Activated CD8-positive, alpha-beta T cell treated with anti-CD3 and anti-CD28 coated beads for 36 hours (primary cell): ENCODE measurements at regions not wholly inside any gene's neighbourhood (a gene's known extent, or its start where the extent isn't known, plus 50 kb on each side); places are given as distances from the start of the nearest gene placed in this dataset.

Experiments used
- ATAC-seq: fragments of 200-7000 bp; cut with Tn5 transposase; one replicate; pipeline ENCODE4 v1.10.0; 2021; ENCODE audit warnings: mild to moderate bottlenecking, moderate library complexity
- CTCF ChIA-PET: fragments of 350-600 bp; sonication (Branson Sonifier 250); formaldehyde crosslinking; loops from one replicate; lab custom pipeline; 2021; ENCODE audit warnings: antibody characterized with exemption; lab: Charles Lee
- POLR2A ChIA-PET: fragments of 350-600 bp; sonication (Branson Sonifier 250); formaldehyde crosslinking; loops from one replicate; lab custom pipeline; 2021; ENCODE audit warnings: antibody characterized with exemption; lab: Charles Lee
- DNase-seq: peaks from one replicate; pipeline ENCODE4 v3.0.0-alpha.2; 2020
- H3K27ac Mint-ChIP-seq: one replicate; pipeline ENCODE4 v1.8.0; 2021; ENCODE audit warnings: mild to moderate bottlenecking, mixed read lengths
- H3K27me3 Mint-ChIP-seq: one replicate; pipeline ENCODE4 v1.8.0; 2021; ENCODE audit warnings: mixed read lengths
- H3K36me3 Mint-ChIP-seq: one replicate; pipeline ENCODE4 v1.8.0; 2021; ENCODE audit warnings: low read depth, mixed read lengths
- H3K4me1 Mint-ChIP-seq: one replicate; pipeline ENCODE4 v1.8.0; 2021; ENCODE audit warnings: low read depth, mixed read lengths
- H3K4me3 Mint-ChIP-seq: one replicate; pipeline ENCODE4 v1.8.0; 2021; ENCODE audit warnings: mild to moderate bottlenecking, moderate library complexity, mixed read lengths
- H3K9me3 Mint-ChIP-seq: one replicate; pipeline ENCODE4 v1.8.0; 2021; ENCODE audit warnings: mixed read lengths
- intact Hi-C: fragments of 100-400 bp; cut with micrococcal nuclease; formaldehyde crosslinking; loops from one replicate; pipeline ENCODE4 v1.10.0; 2022
- TF ChIP-seq, protein P1 (sequence below): fragments of 200-600 bp; IDR thresholded peaks from one replicate; pipeline ENCODE4 v1.8.0; 2022; ENCODE audit warnings: antibody characterized with exemption, mild to moderate bottlenecking

DNA sequence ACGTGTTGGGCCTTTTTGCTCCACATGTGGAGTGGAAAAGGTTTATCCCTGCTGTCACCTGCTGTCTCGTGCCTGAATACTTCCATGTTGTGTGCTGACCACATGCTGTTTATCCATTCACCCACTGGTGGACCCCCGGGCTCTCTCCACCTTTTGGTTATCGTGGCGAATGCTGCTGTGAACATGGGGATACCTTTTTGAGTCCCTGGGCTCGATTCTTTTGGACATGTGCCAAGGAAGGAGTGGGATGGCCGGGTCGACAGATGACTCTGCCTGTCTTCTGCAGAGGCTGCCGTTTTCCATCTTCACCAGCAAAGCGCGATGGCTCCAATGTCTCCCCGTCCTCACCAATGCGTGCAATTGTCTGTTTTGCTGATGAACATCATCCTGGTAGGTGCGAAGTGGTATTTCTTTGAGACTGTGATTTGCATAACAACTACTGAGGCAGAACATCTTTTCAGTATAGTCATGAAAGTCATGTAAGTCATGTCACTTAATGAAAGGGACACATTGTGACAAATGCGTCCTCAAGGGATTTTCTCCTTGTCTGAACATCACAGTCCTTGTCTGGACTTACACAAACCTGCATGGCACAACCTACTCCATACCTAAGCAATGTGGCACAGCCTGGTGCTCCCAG, 758.7 kb downstream of the BRD1 start:
- Mint-ChIP-seq H3K36me3 (no peaks in the 10 kb centered on the region), H3K27me3 (peaks cover 2% of the 10 kb centered on the region), H3K27ac (no peak overlapping the region), H3K4me1 (no peaks in the 10 kb centered on the region), H3K4me3 (no peak overlapping the region), H3K9me3 (no peaks in the 10 kb centered on the region)
- intact Hi-C loops: no loop called here
- TF ChIP-seq, protein P1, sequence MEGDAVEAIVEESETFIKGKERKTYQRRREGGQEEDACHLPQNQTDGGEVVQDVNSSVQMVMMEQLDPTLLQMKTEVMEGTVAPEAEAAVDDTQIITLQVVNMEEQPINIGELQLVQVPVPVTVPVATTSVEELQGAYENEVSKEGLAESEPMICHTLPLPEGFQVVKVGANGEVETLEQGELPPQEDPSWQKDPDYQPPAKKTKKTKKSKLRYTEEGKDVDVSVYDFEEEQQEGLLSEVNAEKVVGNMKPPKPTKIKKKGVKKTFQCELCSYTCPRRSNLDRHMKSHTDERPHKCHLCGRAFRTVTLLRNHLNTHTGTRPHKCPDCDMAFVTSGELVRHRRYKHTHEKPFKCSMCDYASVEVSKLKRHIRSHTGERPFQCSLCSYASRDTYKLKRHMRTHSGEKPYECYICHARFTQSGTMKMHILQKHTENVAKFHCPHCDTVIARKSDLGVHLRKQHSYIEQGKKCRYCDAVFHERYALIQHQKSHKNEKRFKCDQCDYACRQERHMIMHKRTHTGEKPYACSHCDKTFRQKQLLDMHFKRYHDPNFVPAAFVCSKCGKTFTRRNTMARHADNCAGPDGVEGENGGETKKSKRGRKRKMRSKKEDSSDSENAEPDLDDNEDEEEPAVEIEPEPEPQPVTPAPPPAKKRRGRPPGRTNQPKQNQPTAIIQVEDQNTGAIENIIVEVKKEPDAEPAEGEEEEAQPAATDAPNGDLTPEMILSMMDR: no peak
- no peak for DNase-seq
- CTCF ChIA-PET: no interaction called here
- no peak for ATAC-seq
- POLR2A ChIA-PET: no interaction called here

DNA sequence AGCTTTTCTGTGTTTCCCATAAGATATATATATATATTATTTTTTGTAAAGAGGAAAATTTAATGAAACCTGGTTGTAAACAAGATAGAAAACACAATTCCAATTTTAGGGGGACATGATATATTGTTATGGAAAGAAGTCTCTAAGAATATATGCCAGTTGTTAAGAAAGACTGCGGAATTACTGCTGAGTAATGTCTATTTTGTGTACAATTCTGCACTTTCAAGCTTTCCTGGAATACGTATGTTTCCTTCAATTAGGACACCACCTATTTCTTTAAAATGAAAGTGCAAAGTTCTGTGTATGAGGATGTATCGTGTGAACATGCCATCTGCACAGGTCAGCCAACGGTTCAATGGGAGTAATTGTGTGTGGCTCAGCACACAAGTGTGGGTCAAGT, 760.2 kb downstream of the BRD1 start:
- peaks cover 11% of the 10 kb centered on the region for H3K27me3 Mint-ChIP-seq
- H3K27ac Mint-ChIP-seq: no peak overlapping the region
- H3K4me1 Mint-ChIP-seq: no peaks in the 10 kb centered on the region
- no peaks in the 10 kb centered on the region for H3K36me3 Mint-ChIP-seq
- no peaks in the 10 kb centered on the region for H3K9me3 Mint-ChIP-seq
- TF ChIP-seq, protein P1: no peak
- ATAC-seq (no peak), DNase-seq (no peak)
- ChIA-PET POLR2A (no interaction called here), CTCF (no interaction called here)
- intact Hi-C loops: no loop called here
- no peak overlapping the region for H3K4me3 Mint-ChIP-seq

DNA sequence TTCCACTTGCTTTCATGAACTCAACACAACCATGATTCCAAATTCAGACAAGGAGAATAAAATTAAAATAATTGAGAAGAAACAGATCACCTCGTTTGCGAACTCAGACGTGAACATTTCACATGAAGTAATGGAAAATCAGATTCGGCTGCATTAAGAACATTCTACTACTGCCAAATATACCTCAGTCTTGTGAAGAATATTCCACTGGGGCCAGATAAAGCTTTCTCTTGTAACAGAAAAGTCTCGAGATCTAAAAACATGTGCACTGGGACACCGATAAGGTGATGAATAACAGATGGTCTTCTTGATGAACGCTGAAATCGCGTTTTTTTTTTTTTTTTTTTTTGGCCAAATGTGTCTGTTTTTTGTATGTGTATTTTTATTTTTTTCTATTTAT, 761.1 kb downstream of the BRD1 start:
- TF ChIP-seq, protein P1: no peak
- no peak overlapping the region for H3K27ac Mint-ChIP-seq
- CTCF ChIA-PET: no interaction called here
- no peaks in the 10 kb centered on the region for H3K36me3 Mint-ChIP-seq
- POLR2A ChIA-PET: no interaction called here
- no peaks in the 10 kb centered on the region for H3K9me3 Mint-ChIP-seq
- H3K27me3 Mint-ChIP-seq: peaks cover 11% of the 10 kb centered on the region
- ATAC-seq: no peak
- intact Hi-C loops: no loop called here
- no peaks in the 10 kb centered on the region for H3K4me1 Mint-ChIP-seq
- no peak overlapping the region for H3K4me3 Mint-ChIP-seq
- no peak for DNase-seq

DNA sequence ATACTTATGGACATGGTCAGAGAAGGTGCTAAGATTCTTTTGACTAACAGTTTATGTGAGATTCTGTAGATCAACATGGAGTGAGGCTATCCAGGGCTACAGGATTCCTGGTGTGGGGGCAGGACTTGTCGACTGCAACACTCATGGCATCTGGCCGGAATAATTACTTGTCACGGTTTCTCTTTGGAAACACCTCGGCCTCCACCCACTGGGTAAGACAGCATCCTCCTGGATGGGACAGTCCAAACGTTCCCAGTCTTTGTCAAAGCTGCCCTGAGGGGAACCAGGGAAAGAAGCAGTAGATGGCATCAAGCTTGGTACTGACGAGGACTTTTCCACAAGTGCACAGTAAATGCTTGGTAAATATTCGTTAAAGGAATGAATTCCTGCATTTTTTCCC, 762.8 kb downstream of the BRD1 start:
- ATAC-seq: no peak
- TF ChIP-seq, protein P1: no peak
- Mint-ChIP-seq H3K4me3 (no peak overlapping the region), H3K36me3 (no peaks in the 10 kb centered on the region), H3K9me3 (no peaks in the 10 kb centered on the region), H3K4me1 (no peaks in the 10 kb centered on the region), H3K27me3 (peaks cover 10% of the 10 kb centered on the region), H3K27ac (no peak overlapping the region)
- intact Hi-C loops: no loop called here
- POLR2A ChIA-PET: no interaction called here
- DNase-seq: no peak
- CTCF ChIA-PET: no interaction called here

DNA sequence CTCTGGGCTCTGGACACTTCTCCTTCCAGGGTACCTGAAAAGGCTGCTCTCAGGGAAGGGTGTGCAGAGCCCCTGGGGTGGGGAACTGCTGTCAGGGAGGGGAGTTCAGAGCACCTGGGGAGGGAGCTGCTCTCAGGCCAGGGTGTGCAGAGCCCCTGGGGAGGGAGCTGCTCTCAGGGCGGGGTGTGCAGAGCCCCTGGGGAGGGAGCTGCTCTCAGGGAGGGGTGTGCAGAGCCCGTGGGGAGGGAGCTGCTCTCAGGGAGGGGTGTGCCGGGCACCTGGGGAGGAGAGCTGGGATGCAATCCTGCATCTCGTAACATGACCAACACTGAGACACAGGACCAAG, 764.2 kb downstream of the BRD1 start:
- intact Hi-C loops: no loop called here
- DNase-seq (no peak), ATAC-seq (no peak)
- no peak overlapping the region for H3K27ac Mint-ChIP-seq
- peaks cover 14% of the 10 kb centered on the region for H3K27me3 Mint-ChIP-seq
- POLR2A ChIA-PET: no interaction called here
- TF ChIP-seq, protein P1: no peak
- no peaks in the 10 kb centered on the region for H3K4me1 Mint-ChIP-seq
- no peak overlapping the region for H3K4me3 Mint-ChIP-seq
- no peaks in the 10 kb centered on the region for H3K36me3 Mint-ChIP-seq
- no peaks in the 10 kb centered on the region for H3K9me3 Mint-ChIP-seq
- CTCF ChIA-PET: no interaction called here
